ENCODE measurements at regions not wholly inside any gene's neighbourhood (a gene's known extent, or its start where the extent isn't known, plus 50 kb on each side); places are given as distances from the start of the nearest gene placed in this dataset.
A peak's percentile ranks its signal among the peaks of the same experiment; 100 is the strongest.
"Not testable (repeated sequence)": the region's sequence is repeated elsewhere in the genome, so short reads cannot be mapped to it uniquely, and the experiment has no call there.

GRCh38 chr3:124364317-124365020 lies 365.8 kb upstream of the UMPS start:
- Histone ChIP-seq H3K4me1 (ENCODE audit: control insufficient read depth in 2 of 3, insufficient read depth in 2 of 3, low read depth in 1 of 3, low read length in 3 of 3) (peaks cover 3 to 5% (median 3%) of the 10 kb centered on the region in 3 donors), H3K9me3 (ENCODE audit: control insufficient read depth in 2 of 3, insufficient read depth in 1 of 3, low read length in 3 of 3) (no peaks in the 10 kb centered on the region), H3K4me3 (ENCODE audit: low read length in 3 of 3) (no peak overlapping the region), H3K27ac (ENCODE audit: low read depth in 2 of 2, low read length in 2 of 2) (no peak overlapping the region), H3K9ac (ENCODE audit: low read length in 3 of 3) (no peak overlapping the region), H3K36me3 (ENCODE audit: control insufficient read depth in 2 of 3, insufficient read depth in 3 of 3, low read length in 3 of 3) (no peaks in the 10 kb centered on the region), H3K27me3 (ENCODE audit: control insufficient read depth, insufficient read depth, low read length) (no peaks in the 10 kb centered on the region)
- FAIRE-seq (no peak), DNase-seq (peak in 1 of 5 donors; percentile 30)
- TF ChIP-seq CTCF (IDR thresholded peaks at IDR 0.05; ENCODE audit: borderline replicate concordance, extremely low read depth, insufficient read depth) = no peak
- intact Hi-C loops (cut with DNase I) = no loop called here

GRCh38 chr3:124366655-124367054 lies 363.6 kb upstream of the UMPS start:
- H3K36me3 ChIP-seq (ENCODE audit: control insufficient read depth in 2 of 3, insufficient read depth in 3 of 3, low read length in 3 of 3); H3K9me3 ChIP-seq (ENCODE audit: control insufficient read depth in 2 of 3, insufficient read depth in 1 of 3, low read length in 3 of 3); DNase-seq; H3K27me3 ChIP-seq (ENCODE audit: control insufficient read depth, insufficient read depth, low read length); FAIRE-seq; H3K9ac ChIP-seq (ENCODE audit: low read length in 3 of 3); H3K4me3 ChIP-seq (ENCODE audit: low read length in 3 of 3); H3K4me1 ChIP-seq (ENCODE audit: control insufficient read depth in 2 of 3, insufficient read depth in 2 of 3, low read depth in 1 of 3, low read length in 3 of 3); H3K27ac ChIP-seq (ENCODE audit: low read depth in 2 of 2, low read length in 2 of 2); intact Hi-C loops (cut with DNase I): not testable (repeated sequence)

- H3K27ac ChIP-seq (ENCODE audit: low read depth in 2 of 2, low read length in 2 of 2) = no peak overlapping the region
- no peak overlapping the region for H3K4me3 ChIP-seq (ENCODE audit: low read length in 3 of 3)
- TF ChIP-seq CTCF (IDR thresholded peaks at IDR 0.05; ENCODE audit: borderline replicate concordance, extremely low read depth, insufficient read depth) = no peak
- DNase-seq (no peak), FAIRE-seq (no peak)
- H3K9ac ChIP-seq (ENCODE audit: low read length in 3 of 3) = no peak overlapping the region
- H3K27me3 ChIP-seq (ENCODE audit: control insufficient read depth, insufficient read depth, low read length) = no peaks in the 10 kb centered on the region
- H3K9me3 ChIP-seq (ENCODE audit: control insufficient read depth in 2 of 3, insufficient read depth in 1 of 3, low read length in 3 of 3) = peaks cover 0 to 6% (median 0%) of the 10 kb centered on the region in 3 donors
- intact Hi-C loops (cut with DNase I) = no loop called here
- no peaks in the 10 kb centered on the region for H3K36me3 ChIP-seq (ENCODE audit: control insufficient read depth in 2 of 3, insufficient read depth in 3 of 3, low read length in 3 of 3)
- H3K4me1 ChIP-seq (ENCODE audit: control insufficient read depth in 2 of 3, insufficient read depth in 2 of 3, low read depth in 1 of 3, low read length in 3 of 3) = no peaks in the 10 kb centered on the region
These were observed 357.5 kb upstream of the UMPS start for GRCh38 chr3:124372775-124373174.

GRCh38 chr3:124373524-124373923 lies 356.7 kb upstream of the UMPS start:
- FAIRE-seq (no peak), DNase-seq (no peak)
- TF ChIP-seq CTCF (IDR thresholded peaks at IDR 0.05; ENCODE audit: borderline replicate concordance, extremely low read depth, insufficient read depth) = no peak
- Histone ChIP-seq H3K36me3 (ENCODE audit: control insufficient read depth in 2 of 3, insufficient read depth in 3 of 3, low read length in 3 of 3) (no peaks in the 10 kb centered on the region), H3K9ac (ENCODE audit: low read length in 3 of 3) (no peak overlapping the region), H3K4me3 (ENCODE audit: low read length in 3 of 3) (no peak overlapping the region), H3K27ac (ENCODE audit: low read depth in 2 of 2, low read length in 2 of 2) (no peak overlapping the region), H3K9me3 (ENCODE audit: control insufficient read depth in 2 of 3, insufficient read depth in 1 of 3, low read length in 3 of 3) (peaks cover 0 to 6% (median 0%) of the 10 kb centered on the region in 3 donors), H3K27me3 (ENCODE audit: control insufficient read depth, insufficient read depth, low read length) (no peaks in the 10 kb centered on the region), H3K4me1 (ENCODE audit: control insufficient read depth in 2 of 3, insufficient read depth in 2 of 3, low read depth in 1 of 3, low read length in 3 of 3) (no peaks in the 10 kb centered on the region)
- intact Hi-C loops (cut with DNase I) = no loop called here
